T-cell (primary cell): ENCODE measurements at regions not wholly inside any gene's neighbourhood (a gene's known extent, or its start where the extent isn't known, plus 50 kb on each side); places are given as distances from the start of the nearest gene placed in this dataset.

ENCODE experiments used
- ATAC-seq, 4 experiments: fragments of 200-7000 bp in 3 of 4; fragments of 150-1000 bp in 1 of 4; cut with Tn5 transposase; replicated peaks in 1 of 4; 1 replicate in 3 of 4; 2 replicates in 1 of 4; pipeline ENCODE4 v1.10.0; 2021; ENCODE audit warnings: moderate library complexity in 3 of 4, mild to moderate bottlenecking in 2 of 4, moderate number of reproducible peaks in 1 of 4
- CTCF ChIA-PET, 2 donors: fragments of 300-600 bp; sonication (Branson Sonifier 250); formaldehyde crosslinking; loops; one replicate each; lab custom pipeline; 2022; ENCODE audit warnings: antibody characterized with exemption in 2 of 2; lab: Charles Lee
- POLR2A ChIA-PET, 2 donors: fragments of 300-600 bp; sonication (Branson Sonifier 250); formaldehyde crosslinking; loops; one replicate each; lab custom pipeline; 2022; ENCODE audit warnings: antibody characterized with exemption in 2 of 2; lab: Charles Lee
- DNase-seq, 35 experiments: peaks; one replicate each; pipeline versions ENCODE4 v3.0.0 to v3.0.0-alpha.2; 2013 to 2023
- H3K27ac ChIP-seq: one replicate; pipeline ENCODE4 v1.5.1; 2013; ENCODE audit warnings: low read length
- H3K27me3 ChIP-seq, 2 experiments: replicated peaks in 1 of 2; 1 replicate in 1 of 2; 2 replicates in 1 of 2; pipeline versions ENCODE4 v1.6.1 to v1.7.0; 2013; ENCODE audit warnings: low read length in 1 of 2, mixed read lengths in 1 of 2; ENCODE audit not compliant: control insufficient read depth in 2 of 2, insufficient read depth in 2 of 2; ENCODE audit errors: extremely low read depth in 1 of 2
- H3K36me3 ChIP-seq, 2 donors: 1 replicate in 1 of 2; 2 replicates in 1 of 2; pipeline versions ENCODE4 v1.6.1 to v1.7.0; 2013; ENCODE audit warnings: low read length in 1 of 2; ENCODE audit not compliant: control insufficient read depth in 2 of 2, insufficient read depth in 1 of 2; ENCODE audit errors: extremely low read depth in 1 of 2
- H3K4me1 ChIP-seq, 2 experiments: 1 replicate in 1 of 2; 2 replicates in 1 of 2; pipeline versions ENCODE4 v1.6.1 to v1.7.0; 2013; ENCODE audit warnings: low read length in 2 of 2, mixed read lengths in 1 of 2; ENCODE audit not compliant: insufficient read depth in 2 of 2, control insufficient read depth in 1 of 2; ENCODE audit errors: extremely low read depth in 1 of 2
- H3K4me3 ChIP-seq, 2 donors: 1 replicate in 1 of 2; 2 replicates in 1 of 2; pipeline versions ENCODE4 v1.5.1 to v1.7.0; 2013; ENCODE audit warnings: mild to moderate bottlenecking in 2 of 2, low read length in 1 of 2, moderate library complexity in 1 of 2; ENCODE audit not compliant: control insufficient read depth in 1 of 2; ENCODE audit errors: extremely low read depth in 1 of 2
- H3K9me3 ChIP-seq: 2 replicates; pipeline ENCODE4 v1.7.0; 2013
- H3K27ac Mint-ChIP-seq, 2 donors: one replicate each; pipeline ENCODE4 v1.8.0; 2020 to 2021; ENCODE audit warnings: mild to moderate bottlenecking in 2 of 2, mixed read lengths in 2 of 2
- H3K27me3 Mint-ChIP-seq, 2 donors: one replicate each; pipeline ENCODE4 v1.8.0; 2021 to 2022; ENCODE audit warnings: mixed read lengths in 2 of 2
- H3K36me3 Mint-ChIP-seq: one replicate; pipeline ENCODE4 v1.8.0; 2021; ENCODE audit warnings: mixed read lengths
- H3K4me1 Mint-ChIP-seq, 3 donors: one replicate each; pipeline ENCODE4 v1.8.0; 2020 to 2022; ENCODE audit warnings: mixed read lengths in 3 of 3, mild to moderate bottlenecking in 1 of 3
- H3K4me3 Mint-ChIP-seq, 3 donors: one replicate each; pipeline ENCODE4 v1.8.0; 2020 to 2022; ENCODE audit warnings: mild to moderate bottlenecking in 3 of 3, mixed read lengths in 3 of 3, moderate library complexity in 3 of 3
- H3K9me3 Mint-ChIP-seq, 3 donors: one replicate each; pipeline ENCODE4 v1.8.0; 2020 to 2022; ENCODE audit warnings: mixed read lengths in 3 of 3
- WGBS: methylation state at CpG from one replicate; pipeline ENCODE4 v1.1.5; 2013; ENCODE audit warnings: missing lambda C conversion rate; ENCODE audit not compliant: insufficient coverage; 5-methylcytosine and 5-hydroxymethylcytosine counted together

DNA sequence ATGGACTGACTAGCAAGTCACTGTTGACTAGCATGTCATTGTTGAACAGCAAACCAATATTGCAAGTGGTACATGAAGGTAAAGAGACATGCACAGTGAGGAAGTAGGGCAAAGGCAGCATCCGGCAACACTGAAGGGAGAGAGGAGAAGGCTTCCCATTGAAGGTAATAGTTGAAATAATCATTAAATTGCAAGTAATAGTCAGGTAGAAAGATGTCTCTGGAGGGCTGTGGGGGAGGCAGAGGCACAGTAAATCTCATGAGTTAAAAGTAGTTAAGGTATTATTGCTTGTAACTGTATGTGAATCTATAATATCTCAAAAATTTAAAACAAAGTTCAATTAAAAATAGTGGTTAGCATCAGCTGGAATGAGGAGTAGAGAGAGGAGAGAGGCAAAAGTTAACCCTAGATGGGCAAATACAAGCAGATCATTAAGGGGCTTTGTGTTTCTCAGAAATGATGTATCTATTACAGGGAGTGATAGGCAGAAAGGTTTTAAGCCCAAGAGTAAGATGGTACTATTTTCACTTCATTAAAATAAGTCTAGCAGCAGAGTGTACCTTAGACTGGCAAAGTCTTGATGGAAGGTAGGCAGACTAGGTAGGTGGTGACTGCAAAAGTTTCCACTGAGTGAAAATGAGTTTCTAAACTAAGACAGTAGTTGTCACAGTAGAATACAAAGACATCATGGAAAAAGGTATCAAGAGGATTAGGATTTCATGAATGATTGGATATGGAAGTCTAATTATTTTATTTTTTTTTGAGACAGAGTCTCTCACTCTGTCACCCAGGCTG, 776.6 kb downstream of the RAB28 start:
- WGBS, result 70% methylated on average over 1 of the region's 1 CpG
- H3K4me1 ChIP-seq, result no peaks in the 10 kb centered on the region
- peaks cover 0 to 4% (median 4%) of the 10 kb centered on the region in 3 donors for H3K9me3 Mint-ChIP-seq
- no peak overlapping the region for H3K4me3 Mint-ChIP-seq
- H3K9me3 ChIP-seq, result no peaks in the 10 kb centered on the region
- H3K36me3 Mint-ChIP-seq, result no peaks in the 10 kb centered on the region
- no peak for DNase-seq
- no peak overlapping the region for H3K4me3 ChIP-seq
- peaks cover 3% of the 10 kb centered on the region in 2 donors for H3K27me3 Mint-ChIP-seq
- ATAC-seq, result no peak
- H3K27ac Mint-ChIP-seq, result no peak overlapping the region
- H3K27ac ChIP-seq, result no peak overlapping the region
- no peaks in the 10 kb centered on the region for H3K36me3 ChIP-seq
- H3K27me3 ChIP-seq, result peaks cover 0 to 3% of the 10 kb centered on the region in 2 experiments
- no peaks in the 10 kb centered on the region for H3K4me1 Mint-ChIP-seq
- ChIA-PET CTCF (no interaction called here), POLR2A (no interaction called here)

DNA sequence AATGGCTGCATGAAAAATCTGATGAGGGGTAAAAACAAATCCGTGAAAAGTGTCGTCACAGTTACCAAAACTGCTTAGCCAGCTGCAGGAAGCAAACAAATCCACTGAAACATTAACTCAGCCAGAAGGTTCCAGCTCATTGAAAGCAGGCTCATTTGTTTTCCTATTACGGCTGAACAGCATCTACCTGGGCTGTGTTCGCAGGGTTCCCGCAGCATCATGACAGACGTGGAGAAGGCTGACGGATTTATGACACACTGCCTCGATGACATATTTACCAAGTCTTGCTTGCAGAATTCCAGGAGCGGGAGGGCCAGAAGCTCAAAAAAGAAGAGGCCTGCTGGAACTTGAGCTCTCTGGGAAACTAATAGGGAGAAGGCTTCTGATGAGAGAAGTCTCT, 781.1 kb downstream of the RAB28 start:
- no peaks in the 10 kb centered on the region for H3K9me3 Mint-ChIP-seq
- Histone ChIP-seq H3K4me3 (no peak overlapping the region), H3K9me3 (no peaks in the 10 kb centered on the region), H3K4me1 (no peaks in the 10 kb centered on the region), H3K27me3 (peaks cover 0 to 3% of the 10 kb centered on the region in 2 experiments), H3K36me3 (no peaks in the 10 kb centered on the region), H3K27ac (no peak overlapping the region)
- no peaks in the 10 kb centered on the region for H3K4me1 Mint-ChIP-seq
- H3K36me3 Mint-ChIP-seq, result no peaks in the 10 kb centered on the region
- POLR2A ChIA-PET, result no interaction called here
- H3K27ac Mint-ChIP-seq, result no peak overlapping the region
- DNase-seq (no peak), ATAC-seq (no peak)
- WGBS, result 88% methylated on average over 8 of the region's 9 CpGs
- CTCF ChIA-PET, result no interaction called here
- no peak overlapping the region for H3K4me3 Mint-ChIP-seq
- peaks cover 6% of the 10 kb centered on the region in 2 donors for H3K27me3 Mint-ChIP-seq

DNA sequence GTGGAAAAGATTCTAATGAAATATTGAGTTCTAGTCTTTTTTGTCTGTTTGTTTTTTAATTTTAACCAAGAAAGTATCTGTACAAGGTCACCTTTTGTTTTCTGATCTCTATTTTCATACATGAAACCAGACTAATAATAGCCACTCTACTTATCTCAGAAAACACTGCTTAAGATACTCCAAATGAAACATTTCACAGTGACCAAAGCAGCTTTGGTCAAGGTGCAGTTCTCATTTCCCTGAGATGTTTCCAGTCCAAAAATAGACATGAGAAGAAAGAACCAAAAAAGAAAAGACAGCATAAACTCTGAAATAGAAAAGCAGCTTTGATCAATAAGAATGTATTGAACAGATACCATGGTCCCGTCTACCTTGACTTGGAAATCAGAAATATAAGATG, 782.8 kb downstream of the RAB28 start:
- WGBS, result 67% methylated on average over 1 of the region's 1 CpG
- H3K9me3 ChIP-seq, result no peaks in the 10 kb centered on the region

DNA sequence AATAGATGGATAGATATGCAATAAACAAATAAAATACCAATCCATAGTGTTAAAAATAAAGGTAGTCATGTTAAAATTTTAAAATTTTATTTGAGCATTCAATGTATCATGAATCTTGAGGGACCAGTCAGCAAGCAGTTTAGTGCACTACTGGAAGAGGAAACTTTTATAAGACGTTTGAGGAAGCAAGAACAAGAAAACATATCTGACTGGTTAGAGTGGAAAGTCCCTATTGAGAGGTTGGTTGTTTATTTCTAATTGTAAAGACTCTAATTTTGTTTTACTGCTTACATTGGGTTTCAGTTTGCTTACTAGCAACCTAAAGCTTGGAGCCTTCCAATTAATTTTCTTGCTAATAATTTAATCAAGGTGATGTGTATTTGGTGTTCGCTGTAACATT, 786.2 kb downstream of the RAB28 start:
- H3K4me3 Mint-ChIP-seq, result no peak overlapping the region
- H3K4me1 Mint-ChIP-seq, result no peaks in the 10 kb centered on the region
- ATAC-seq, result no peak
- CTCF ChIA-PET, result no interaction called here
- peaks cover 3% of the 10 kb centered on the region in 2 donors for H3K27me3 Mint-ChIP-seq
- H3K9me3 Mint-ChIP-seq, result no peaks in the 10 kb centered on the region
- POLR2A ChIA-PET, result no interaction called here
- no peak overlapping the region for H3K27ac ChIP-seq
- no CpG with 5 or more reads among the region's 2 CpGs for WGBS
- no peak for DNase-seq
- H3K27me3 ChIP-seq, result peaks cover 0 to under 1% of the 10 kb centered on the region in 2 experiments
- H3K36me3 Mint-ChIP-seq, result no peaks in the 10 kb centered on the region
- H3K4me1 ChIP-seq, result no peaks in the 10 kb centered on the region
- H3K9me3 ChIP-seq, result no peaks in the 10 kb centered on the region
- no peak overlapping the region for H3K4me3 ChIP-seq
- H3K36me3 ChIP-seq, result no peaks in the 10 kb centered on the region
- H3K27ac Mint-ChIP-seq, result no peak overlapping the region

More for the DNA sequence above, 782.8 kb downstream of the RAB28 start:
- DNase-seq (no peak), ATAC-seq (no peak)
- POLR2A ChIA-PET, result no interaction called here
- peaks cover 6% of the 10 kb centered on the region in 2 donors for H3K27me3 Mint-ChIP-seq
- H3K4me3 ChIP-seq, result no peak overlapping the region
- no peaks in the 10 kb centered on the region for H3K36me3 ChIP-seq
- H3K27ac Mint-ChIP-seq, result no peak overlapping the region
- H3K9me3 Mint-ChIP-seq, result no peaks in the 10 kb centered on the region
- H3K4me3 Mint-ChIP-seq, result no peak overlapping the region
- CTCF ChIA-PET, result no interaction called here
- no peaks in the 10 kb centered on the region for H3K4me1 ChIP-seq
- no peaks in the 10 kb centered on the region for H3K36me3 Mint-ChIP-seq
- no peak overlapping the region for H3K27ac ChIP-seq
- H3K4me1 Mint-ChIP-seq, result no peaks in the 10 kb centered on the region
- peaks cover 0 to 3% of the 10 kb centered on the region in 2 experiments for H3K27me3 ChIP-seq

DNA sequence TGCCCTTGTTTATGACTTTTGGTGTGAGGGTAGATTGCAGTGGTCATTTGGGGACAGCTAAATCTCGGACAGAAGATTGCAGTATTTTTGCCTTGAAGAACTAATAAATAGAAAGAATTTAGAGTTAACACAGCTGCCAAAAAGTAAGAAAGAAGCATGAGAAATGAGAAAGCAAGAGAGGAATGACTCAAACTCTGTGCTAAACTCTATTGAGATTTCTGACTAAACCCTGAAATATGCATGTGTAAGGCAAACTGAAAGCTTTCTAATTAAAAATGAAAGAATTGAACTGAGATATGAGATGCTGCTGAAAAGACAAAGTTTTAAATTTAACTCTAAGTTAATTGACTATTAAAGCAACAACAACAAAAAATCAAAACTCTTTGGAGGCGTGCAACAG, 791.3 kb downstream of the RAB28 start:
- Mint-ChIP-seq H3K4me1 (no peaks in the 10 kb centered on the region), H3K27ac (no peak overlapping the region), H3K4me3 (no peak overlapping the region), H3K27me3 (peaks cover 0 to 5% of the 10 kb centered on the region in 2 donors), H3K9me3 (peaks cover 0 to 4% (median 0%) of the 10 kb centered on the region in 3 donors), H3K36me3 (no peaks in the 10 kb centered on the region)
- POLR2A ChIA-PET, result no interaction called here
- no peaks in the 10 kb centered on the region for H3K4me1 ChIP-seq
- H3K4me3 ChIP-seq, result no peak overlapping the region
- H3K27me3 ChIP-seq, result no peaks in the 10 kb centered on the region
- 40% methylated on average over 1 of the region's 2 CpGs for WGBS
- H3K9me3 ChIP-seq, result no peaks in the 10 kb centered on the region
- no peaks in the 10 kb centered on the region for H3K36me3 ChIP-seq
- ATAC-seq (no peak), DNase-seq (no peak)
- no peak overlapping the region for H3K27ac ChIP-seq
- CTCF ChIA-PET, result no interaction called here

DNA sequence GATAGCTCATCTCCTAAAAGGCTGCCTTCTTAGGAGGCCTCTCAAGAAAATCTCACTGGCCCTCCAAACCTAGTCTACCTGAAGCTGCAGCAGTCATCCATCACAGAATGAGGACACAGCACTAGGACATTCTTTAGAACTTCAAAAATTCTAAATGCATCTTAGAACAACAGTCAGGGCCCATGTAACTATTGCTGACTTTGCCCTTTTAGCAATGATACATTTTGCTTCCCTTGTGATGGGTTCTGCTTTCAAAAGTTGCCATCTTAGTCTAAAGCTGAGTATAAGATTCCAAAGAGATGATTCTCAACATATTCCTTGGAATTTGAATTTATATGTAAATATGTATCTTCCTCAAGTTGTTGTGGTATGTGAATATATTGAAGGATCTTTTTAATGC, 793.0 kb downstream of the RAB28 start:
- peaks cover 0 to 4% (median 0%) of the 10 kb centered on the region in 3 donors for H3K9me3 Mint-ChIP-seq
- DNase-seq, result no peak
- peaks cover 0 to 5% of the 10 kb centered on the region in 2 donors for H3K27me3 Mint-ChIP-seq
- Histone ChIP-seq H3K9me3 (no peaks in the 10 kb centered on the region), H3K4me3 (no peak overlapping the region), H3K27ac (no peak overlapping the region), H3K4me1 (no peaks in the 10 kb centered on the region), H3K36me3 (no peaks in the 10 kb centered on the region), H3K27me3 (no peaks in the 10 kb centered on the region)
- POLR2A ChIA-PET, result no interaction called here
- CTCF ChIA-PET, result no interaction called here
- no peak overlapping the region for H3K4me3 Mint-ChIP-seq
- no peak for ATAC-seq
- no peaks in the 10 kb centered on the region for H3K36me3 Mint-ChIP-seq
- no peak overlapping the region for H3K27ac Mint-ChIP-seq
- H3K4me1 Mint-ChIP-seq, result no peaks in the 10 kb centered on the region
